ENCODE measurements at regions not wholly inside any gene's neighbourhood (a gene's known extent, or its start where the extent isn't known, plus 50 kb on each side); places are given as distances from the start of the nearest gene placed in this dataset.

DNA sequence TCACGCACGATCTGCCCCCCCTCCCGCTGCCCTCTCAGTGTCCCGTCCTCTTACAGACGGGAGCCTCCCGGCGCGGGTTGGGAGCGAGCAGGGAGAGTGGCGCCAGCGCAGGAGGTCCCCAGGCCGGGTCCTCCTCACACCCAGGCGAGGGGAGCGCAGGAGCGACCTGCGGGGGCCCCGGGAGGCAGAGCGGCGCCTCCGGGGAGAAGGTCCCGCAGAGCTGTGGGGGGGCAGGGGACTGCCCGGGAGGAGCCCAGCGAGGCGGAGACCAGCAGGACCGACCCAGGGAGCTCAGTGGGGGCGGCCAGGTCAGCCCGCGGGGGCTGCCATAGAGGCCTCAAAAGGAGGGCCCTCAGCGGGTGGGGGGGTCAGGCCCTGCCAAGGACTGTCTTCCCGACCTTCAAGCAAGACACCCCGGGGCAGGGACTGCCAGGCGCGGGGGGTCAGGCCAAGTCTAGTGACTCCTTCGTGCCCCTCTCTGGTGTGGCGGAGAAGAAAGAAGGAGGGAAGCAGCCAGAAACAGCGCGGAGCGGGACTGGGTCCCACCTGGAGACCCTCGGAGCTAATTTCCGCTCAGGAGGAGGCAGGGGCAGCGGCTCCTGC lies 123.3 kb upstream of the ERCC6L2 start:
- TF ChIP-seq, protein P1, sequence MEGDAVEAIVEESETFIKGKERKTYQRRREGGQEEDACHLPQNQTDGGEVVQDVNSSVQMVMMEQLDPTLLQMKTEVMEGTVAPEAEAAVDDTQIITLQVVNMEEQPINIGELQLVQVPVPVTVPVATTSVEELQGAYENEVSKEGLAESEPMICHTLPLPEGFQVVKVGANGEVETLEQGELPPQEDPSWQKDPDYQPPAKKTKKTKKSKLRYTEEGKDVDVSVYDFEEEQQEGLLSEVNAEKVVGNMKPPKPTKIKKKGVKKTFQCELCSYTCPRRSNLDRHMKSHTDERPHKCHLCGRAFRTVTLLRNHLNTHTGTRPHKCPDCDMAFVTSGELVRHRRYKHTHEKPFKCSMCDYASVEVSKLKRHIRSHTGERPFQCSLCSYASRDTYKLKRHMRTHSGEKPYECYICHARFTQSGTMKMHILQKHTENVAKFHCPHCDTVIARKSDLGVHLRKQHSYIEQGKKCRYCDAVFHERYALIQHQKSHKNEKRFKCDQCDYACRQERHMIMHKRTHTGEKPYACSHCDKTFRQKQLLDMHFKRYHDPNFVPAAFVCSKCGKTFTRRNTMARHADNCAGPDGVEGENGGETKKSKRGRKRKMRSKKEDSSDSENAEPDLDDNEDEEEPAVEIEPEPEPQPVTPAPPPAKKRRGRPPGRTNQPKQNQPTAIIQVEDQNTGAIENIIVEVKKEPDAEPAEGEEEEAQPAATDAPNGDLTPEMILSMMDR (conservative IDR thresholded peaks at IDR 0.05; ENCODE audit: low read length), result no peak
- DNase-seq (ENCODE audit: low read depth), result no peak
- H3K4me3 ChIP-seq (ENCODE audit: low read length), result no peak overlapping the region

DNA sequence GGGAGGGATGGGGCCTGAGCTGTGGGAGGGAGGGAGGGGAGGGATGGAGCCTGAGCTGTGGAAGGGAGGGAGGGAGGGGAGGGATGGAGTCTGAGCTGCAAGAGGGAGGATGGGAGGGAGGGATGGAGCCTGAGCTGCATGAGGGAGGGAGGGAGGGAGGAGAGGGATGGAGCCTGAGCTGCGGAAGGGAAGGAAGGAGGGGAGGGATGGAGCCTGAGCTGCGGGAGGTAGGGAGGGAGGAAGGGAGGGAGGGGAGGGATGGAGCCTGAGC lies 124.0 kb upstream of the ERCC6L2 start:
- H3K4me3 ChIP-seq (ENCODE audit: low read length), result no peak overlapping the region
- TF ChIP-seq, protein P1 (conservative IDR thresholded peaks at IDR 0.05; ENCODE audit: low read length), result no peak
- no peak for DNase-seq (ENCODE audit: low read depth)

DNA sequence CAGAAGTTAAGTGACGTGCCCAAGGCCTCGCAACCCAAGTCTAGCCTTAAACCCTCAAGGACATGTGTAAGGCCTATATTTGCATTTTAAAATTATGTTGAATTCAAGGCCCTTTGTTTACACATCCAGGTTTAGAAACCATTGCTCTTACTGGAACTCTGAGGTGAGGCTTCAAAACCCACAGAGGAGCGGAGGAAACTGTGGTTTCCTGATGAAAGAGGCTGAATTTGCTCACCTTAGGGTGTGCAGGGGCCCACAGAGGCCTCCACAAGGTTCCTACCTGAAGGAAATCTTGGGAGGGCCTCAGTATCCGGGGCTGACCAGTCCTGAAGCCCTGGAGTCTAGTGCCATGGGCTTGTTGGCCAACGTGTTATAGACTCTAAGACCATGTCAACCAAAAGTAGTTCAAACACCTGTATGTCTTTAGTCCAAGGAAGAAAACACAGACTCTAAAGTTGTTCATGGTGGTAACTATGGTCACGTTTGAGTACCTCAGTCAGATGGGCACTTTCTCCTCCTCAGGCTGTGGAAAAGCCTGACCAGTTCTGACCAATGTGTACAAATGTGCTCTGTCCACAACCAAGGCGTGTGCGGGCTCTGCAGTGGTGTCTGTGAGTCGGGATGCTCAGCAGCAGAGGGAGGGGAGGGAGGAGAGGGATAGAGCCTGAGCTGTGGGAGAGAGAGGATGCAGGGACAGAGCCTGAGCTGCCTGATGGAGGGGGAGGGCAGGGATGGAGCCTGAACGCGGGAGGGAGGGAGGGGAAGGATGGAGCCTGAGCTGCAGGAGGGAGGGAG lies 124.6 kb upstream of the ERCC6L2 start:
- DNase-seq (ENCODE audit: low read depth), result no peak
- TF ChIP-seq, protein P1 (conservative IDR thresholded peaks at IDR 0.05; ENCODE audit: low read length), result no peak
- no peak overlapping the region for H3K4me3 ChIP-seq (ENCODE audit: low read length)

DNA sequence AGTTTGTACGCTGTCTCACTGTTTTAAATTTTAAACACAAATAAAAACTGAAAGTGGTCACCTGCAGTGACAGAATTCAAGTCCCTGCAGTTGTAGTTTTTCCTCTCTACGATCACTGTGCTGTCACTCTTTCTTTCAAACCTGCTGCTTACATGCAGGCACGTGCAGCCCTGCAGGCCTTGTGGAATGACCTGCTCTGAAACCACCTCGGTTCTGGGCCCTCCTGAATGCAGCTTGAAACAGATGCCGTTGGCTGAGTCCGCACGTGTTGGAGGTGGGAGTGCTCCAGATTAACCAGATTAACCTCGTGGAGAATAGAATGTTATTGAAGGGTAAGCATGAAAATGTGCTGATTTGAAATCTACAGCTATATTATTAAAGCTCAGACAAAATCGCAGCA lies 126.0 kb upstream of the ERCC6L2 start:
- TF ChIP-seq, protein P1 (conservative IDR thresholded peaks at IDR 0.05; ENCODE audit: low read length), result no peak
- no peak overlapping the region for H3K4me3 ChIP-seq (ENCODE audit: low read length)
- DNase-seq (ENCODE audit: low read depth), result no peak

DNA sequence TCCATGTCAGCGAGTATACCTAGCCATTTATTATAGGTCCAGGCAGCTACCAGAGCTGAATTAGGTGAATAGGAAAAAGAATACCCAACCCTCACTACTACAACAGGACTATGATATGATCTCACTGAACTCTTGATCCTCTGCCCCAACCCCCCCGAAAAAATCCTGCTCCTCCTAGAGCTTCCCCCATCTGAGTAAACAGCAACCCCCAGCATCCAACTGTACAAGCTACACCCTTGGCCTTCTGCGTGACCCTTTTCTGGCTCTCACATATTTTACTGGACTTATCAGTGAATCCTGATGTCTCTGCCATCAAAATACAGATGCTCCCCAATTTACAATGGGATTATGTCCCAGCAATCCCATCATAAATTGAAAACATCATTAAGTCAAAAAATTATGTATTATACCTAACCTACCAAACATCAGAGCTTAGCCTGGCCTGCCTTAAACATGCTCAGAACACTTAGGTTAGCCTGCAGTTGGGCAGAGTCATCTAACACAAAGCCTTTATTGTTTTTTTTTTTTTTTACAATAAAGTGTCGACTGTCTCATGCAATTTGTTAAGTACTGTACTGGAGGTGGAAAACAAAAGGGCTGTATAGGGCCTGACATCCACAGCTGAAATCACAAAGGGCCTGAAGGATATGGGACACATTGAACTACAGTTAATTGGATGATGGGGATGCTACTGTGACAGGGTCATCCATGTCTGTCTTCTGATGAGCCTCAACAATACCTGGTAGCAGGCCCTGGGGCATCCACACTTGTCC lies 128.9 kb upstream of the ERCC6L2 start:
- no peak overlapping the region for H3K4me3 ChIP-seq (ENCODE audit: low read length)
- no peak for DNase-seq (ENCODE audit: low read depth)
- TF ChIP-seq, protein P1 (conservative IDR thresholded peaks at IDR 0.05; ENCODE audit: low read length), result no peak

DNA sequence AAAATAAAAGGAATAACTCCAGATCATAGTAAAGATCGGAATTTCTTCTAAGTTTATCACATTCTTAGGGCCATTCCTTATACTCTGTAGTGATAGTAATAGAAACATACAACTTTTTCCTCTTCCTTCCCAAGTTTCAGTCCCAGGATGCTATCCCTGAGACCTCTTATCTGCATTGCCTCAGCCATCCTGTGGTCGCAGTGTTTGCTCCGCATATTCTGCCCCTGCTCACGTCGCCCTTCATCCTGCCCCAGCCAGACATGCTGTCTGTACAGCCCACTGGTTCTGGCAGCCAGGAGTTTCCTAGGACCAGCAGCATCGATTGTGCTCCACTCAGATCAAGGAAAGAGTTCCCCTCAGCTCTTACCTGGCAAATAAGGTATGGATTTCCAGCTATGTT lies 132.7 kb upstream of the ERCC6L2 start:
- no peak for DNase-seq (ENCODE audit: low read depth)
- H3K4me3 ChIP-seq (ENCODE audit: low read length), result no peak overlapping the region
- TF ChIP-seq, protein P1 (conservative IDR thresholded peaks at IDR 0.05; ENCODE audit: low read length), result no peak

Data from AG10803 (cell line).